Mesendoderm (in vitro differentiated cells): ENCODE measurements at regions not wholly inside any gene's neighbourhood (a gene's known extent, or its start where the extent isn't known, plus 50 kb on each side); places are given as distances from the start of the nearest gene placed in this dataset.

Experiments used
- DNase-seq: peaks from one replicate; pipeline ENCODE4 v3.0.0; 2013
- H2AK5ac ChIP-seq: 2 replicates; pipeline ENCODE4 v1.6.1; 2013; ENCODE audit warnings: low read length, inconsistent platforms
- H2BK120ac ChIP-seq: 2 replicates; pipeline ENCODE4 v1.6.1; 2013; ENCODE audit warnings: low read depth, mild to moderate bottlenecking, low read length, moderate library complexity, mixed read lengths
- H2BK15ac ChIP-seq: replicated peaks from 2 replicates; pipeline ENCODE4 v1.6.1; 2013; ENCODE audit warnings: low read depth, mild to moderate bottlenecking, moderate library complexity
- H2BK5ac ChIP-seq: 2 replicates; pipeline ENCODE4 v1.6.1; 2013; ENCODE audit warnings: low read length, inconsistent platforms
- H3K18ac ChIP-seq: 2 replicates; pipeline ENCODE4 v1.6.1; 2013; ENCODE audit warnings: mild to moderate bottlenecking, low read length, mixed read lengths
- H3K23ac ChIP-seq: one replicate; pipeline ENCODE4 v1.6.1; 2013; ENCODE audit warnings: low read length
- H3K27ac ChIP-seq: 2 replicates; pipeline ENCODE4 v1.5.1; 2013; ENCODE audit warnings: low read depth, mild to moderate bottlenecking, inconsistent platforms, low read length, moderate library complexity
- H3K27me3 ChIP-seq: 2 replicates; pipeline ENCODE4 v1.6.1; 2013; ENCODE audit warnings: low read length, control low read depth, mild to moderate bottlenecking, inconsistent platforms; ENCODE audit not compliant: insufficient read depth, poor library complexity
- H3K36me3 ChIP-seq: 2 replicates; pipeline ENCODE4 v1.6.1; 2013; ENCODE audit warnings: low read length, inconsistent platforms; ENCODE audit not compliant: control insufficient read depth, insufficient read depth
- H3K4ac ChIP-seq: one replicate; pipeline ENCODE4 v1.6.1; 2013; ENCODE audit warnings: low read depth, mild to moderate bottlenecking, low read length, moderate library complexity
- H3K4me1 ChIP-seq: 2 replicates; pipeline ENCODE4 v1.6.1; 2013; ENCODE audit warnings: low read depth, low read length, inconsistent platforms; ENCODE audit not compliant: control insufficient read depth
- H3K4me2 ChIP-seq: 2 replicates; pipeline ENCODE4 v1.6.1; 2013; ENCODE audit warnings: low read length
- H3K4me3 ChIP-seq: 2 replicates; pipeline ENCODE4 v1.5.1; 2013; ENCODE audit warnings: mild to moderate bottlenecking, low read length
- H3K56ac ChIP-seq: one replicate; pipeline ENCODE4 v1.6.1; 2013; ENCODE audit warnings: low read length
- H3K79me1 ChIP-seq: 2 replicates; pipeline ENCODE4 v1.6.1; 2013; ENCODE audit warnings: low read length, inconsistent platforms
- H3K79me2 ChIP-seq: 2 replicates; pipeline ENCODE4 v1.6.1; 2013; ENCODE audit warnings: mild to moderate bottlenecking, low read length; ENCODE audit not compliant: control insufficient read depth, insufficient read depth
- H3K9ac ChIP-seq: 2 replicates; pipeline ENCODE4 v1.6.1; 2013; ENCODE audit warnings: low read length, inconsistent platforms
- H4K5ac ChIP-seq: one replicate; pipeline ENCODE4 v1.6.1; 2013; ENCODE audit warnings: low read length
- H4K8ac ChIP-seq: one replicate; pipeline ENCODE4 v1.6.1; 2013; ENCODE audit warnings: low read depth, mild to moderate bottlenecking, control low read depth, low read length, moderate library complexity
- WGBS: extraction: QIAGEN DNeasy Blood & Tissue Kit; methylation state at CpG from one replicate; pipeline ENCODE4 v1.1.7; 2013; ENCODE audit warnings: low lambda C conversion rate, missing lambda C conversion rate; ENCODE audit not compliant: insufficient coverage; ENCODE audit errors: extremely low coverage; 5-methylcytosine and 5-hydroxymethylcytosine counted together

GRCh38 chr2:67694445-67694844, 297.3 kb downstream of the ETAA1 start:
- Histone ChIP-seq H3K27ac (no peak overlapping the region), H4K5ac (no peak overlapping the region), H3K79me1 (no peaks in the 10 kb centered on the region), H3K4me3 (no peak overlapping the region), H3K23ac (no peak overlapping the region), H3K18ac (no peak overlapping the region), H3K79me2 (no peaks in the 10 kb centered on the region), H3K4me1 (no peaks in the 10 kb centered on the region), H3K36me3 (no peaks in the 10 kb centered on the region), H2BK15ac (no peak overlapping the region), H2AK5ac (no peak overlapping the region), H2BK120ac (no peak overlapping the region), H3K9ac (no peak overlapping the region), H2BK5ac (no peak overlapping the region), H3K27me3 (no peaks in the 10 kb centered on the region), H3K4ac (no peak overlapping the region), H3K56ac (no peak overlapping the region), H4K8ac (no peak overlapping the region), H3K4me2 (no peak overlapping the region)
- peak; percentile 26 for DNase-seq
- WGBS, result no CpG with 5 or more reads among the region's 10 CpGs

DNA sequence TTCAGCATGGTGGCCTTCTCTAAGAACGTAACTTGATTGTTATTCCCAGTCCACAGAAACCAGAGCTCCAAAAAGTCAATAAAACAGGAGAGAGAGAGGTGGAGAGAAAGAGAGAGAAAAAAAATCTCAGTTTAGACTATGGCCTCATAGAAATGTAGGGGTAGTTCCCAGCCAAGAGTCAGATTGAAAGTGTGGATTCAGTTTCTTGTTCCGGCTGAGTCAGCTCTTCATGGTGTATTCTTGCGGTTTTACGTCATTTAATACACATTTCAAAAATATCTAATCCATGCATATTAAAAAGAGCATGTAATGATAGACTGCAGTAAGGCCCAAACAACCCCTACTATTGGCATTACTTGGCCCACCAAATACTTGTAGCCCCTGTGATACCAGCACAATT, 303.9 kb downstream of the ETAA1 start:
- Histone ChIP-seq H3K4me3 (no peak overlapping the region), H3K18ac (no peak overlapping the region)
- no CpG with 5 or more reads among the region's 4 CpGs for WGBS

DNA sequence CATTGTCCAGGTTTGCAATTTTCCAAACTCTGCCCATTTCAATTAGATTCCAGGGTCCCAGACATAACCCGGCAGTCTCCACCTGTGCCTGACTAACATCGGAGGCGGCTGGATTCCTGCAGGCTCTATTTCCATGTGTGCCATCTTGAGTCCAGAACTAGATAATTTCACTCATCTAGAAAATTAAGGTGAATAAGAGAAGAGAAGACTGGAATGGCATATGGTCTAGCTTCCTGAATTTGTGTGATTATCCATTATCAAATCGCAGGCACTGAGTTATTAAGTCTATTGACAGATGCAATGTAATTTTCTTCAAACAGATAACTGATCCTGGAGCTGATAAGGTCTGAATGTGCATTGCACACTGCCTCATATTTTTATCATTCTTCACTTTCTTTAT, 305.2 kb downstream of the ETAA1 start:
- no peak for DNase-seq
- no peak overlapping the region for H2BK5ac ChIP-seq
- no CpG with 5 or more reads among the region's 4 CpGs for WGBS
- no peaks in the 10 kb centered on the region for H3K4me1 ChIP-seq
- no peak overlapping the region for H2AK5ac ChIP-seq
- H3K4me2 ChIP-seq, result no peak overlapping the region
- no peak overlapping the region for H2BK15ac ChIP-seq
- no peaks in the 10 kb centered on the region for H3K79me2 ChIP-seq
- no peaks in the 10 kb centered on the region for H3K36me3 ChIP-seq
- H3K79me1 ChIP-seq, result no peaks in the 10 kb centered on the region
- no peak overlapping the region for H3K4ac ChIP-seq
- H2BK120ac ChIP-seq, result no peak overlapping the region
- no peak overlapping the region for H3K18ac ChIP-seq
- H3K56ac ChIP-seq, result no peak overlapping the region
- no peaks in the 10 kb centered on the region for H3K27me3 ChIP-seq
- H4K5ac ChIP-seq, result no peak overlapping the region
- no peak overlapping the region for H4K8ac ChIP-seq
- no peak overlapping the region for H3K4me3 ChIP-seq
- no peak overlapping the region for H3K27ac ChIP-seq
- H3K9ac ChIP-seq, result no peak overlapping the region
- no peak overlapping the region for H3K23ac ChIP-seq

More for the DNA sequence above, 303.9 kb downstream of the ETAA1 start:
- DNase-seq, result no peak
- Histone ChIP-seq H4K8ac (no peak overlapping the region), H3K36me3 (no peaks in the 10 kb centered on the region), H3K79me1 (no peaks in the 10 kb centered on the region), H3K23ac (no peak overlapping the region), H3K56ac (no peak overlapping the region), H3K4me1 (no peaks in the 10 kb centered on the region), H3K4me2 (no peak overlapping the region), H3K4ac (no peak overlapping the region), H2BK15ac (no peak overlapping the region), H2BK120ac (no peak overlapping the region), H4K5ac (no peak overlapping the region), H3K27me3 (no peaks in the 10 kb centered on the region), H2BK5ac (no peak overlapping the region), H3K79me2 (no peaks in the 10 kb centered on the region), H2AK5ac (no peak overlapping the region), H3K27ac (no peak overlapping the region), H3K9ac (no peak overlapping the region)

DNA sequence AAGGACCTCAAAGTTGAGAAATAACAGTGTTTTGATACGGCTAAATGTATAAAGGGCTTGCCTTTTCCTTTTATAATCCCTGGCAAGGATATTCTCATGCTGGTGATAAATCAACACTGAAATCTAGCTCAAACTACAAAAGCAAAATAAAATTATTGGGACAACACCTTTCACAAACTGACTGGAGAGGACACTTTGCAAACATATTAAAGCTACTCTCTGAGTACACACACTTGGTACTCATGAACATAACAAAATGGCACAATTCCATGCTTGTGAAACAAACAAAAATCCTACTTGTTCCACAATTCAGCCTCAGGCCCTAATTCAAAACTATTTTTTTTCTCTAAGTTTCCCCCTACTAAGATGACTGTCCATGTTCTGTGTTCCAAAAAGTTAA, 305.8 kb downstream of the ETAA1 start:
- no peak overlapping the region for H3K27ac ChIP-seq
- no peaks in the 10 kb centered on the region for H3K79me1 ChIP-seq
- H3K4me2 ChIP-seq, result no peak overlapping the region
- H4K8ac ChIP-seq, result no peak overlapping the region
- no peak overlapping the region for H3K18ac ChIP-seq
- H3K56ac ChIP-seq, result no peak overlapping the region
- H2BK5ac ChIP-seq, result no peak overlapping the region
- WGBS, result no CpG with 5 or more reads among the region's 1 CpG
- H3K79me2 ChIP-seq, result no peaks in the 10 kb centered on the region
- no peaks in the 10 kb centered on the region for H3K27me3 ChIP-seq
- no peak overlapping the region for H3K23ac ChIP-seq
- no peaks in the 10 kb centered on the region for H3K36me3 ChIP-seq
- no peaks in the 10 kb centered on the region for H3K4me1 ChIP-seq
- no peak overlapping the region for H3K4me3 ChIP-seq
- no peak overlapping the region for H4K5ac ChIP-seq
- no peak overlapping the region for H3K4ac ChIP-seq
- H2BK15ac ChIP-seq, result no peak overlapping the region
- no peak overlapping the region for H2BK120ac ChIP-seq
- H3K9ac ChIP-seq, result no peak overlapping the region
- no peak for DNase-seq
- no peak overlapping the region for H2AK5ac ChIP-seq

GRCh38 chr2:67706082-67706481, 308.9 kb downstream of the ETAA1 start:
- H4K5ac ChIP-seq, result no peak overlapping the region
- H3K4me1 ChIP-seq, result no peaks in the 10 kb centered on the region
- no peak overlapping the region for H3K9ac ChIP-seq
- H3K23ac ChIP-seq, result no peak overlapping the region
- no peak overlapping the region for H3K4ac ChIP-seq
- no peak overlapping the region for H4K8ac ChIP-seq
- no peaks in the 10 kb centered on the region for H3K79me2 ChIP-seq
- no peak overlapping the region for H2AK5ac ChIP-seq
- H3K4me2 ChIP-seq, result no peak overlapping the region
- no CpG with 5 or more reads among the region's 3 CpGs for WGBS
- no peak overlapping the region for H3K27ac ChIP-seq
- H2BK120ac ChIP-seq, result no peak overlapping the region
- DNase-seq, result no peak
- no peak overlapping the region for H3K4me3 ChIP-seq
- no peak overlapping the region for H2BK15ac ChIP-seq
- no peaks in the 10 kb centered on the region for H3K27me3 ChIP-seq
- no peak overlapping the region for H3K18ac ChIP-seq
- H3K36me3 ChIP-seq, result no peaks in the 10 kb centered on the region
- H2BK5ac ChIP-seq, result no peak overlapping the region
- H3K56ac ChIP-seq, result no peak overlapping the region
- no peaks in the 10 kb centered on the region for H3K79me1 ChIP-seq

DNA sequence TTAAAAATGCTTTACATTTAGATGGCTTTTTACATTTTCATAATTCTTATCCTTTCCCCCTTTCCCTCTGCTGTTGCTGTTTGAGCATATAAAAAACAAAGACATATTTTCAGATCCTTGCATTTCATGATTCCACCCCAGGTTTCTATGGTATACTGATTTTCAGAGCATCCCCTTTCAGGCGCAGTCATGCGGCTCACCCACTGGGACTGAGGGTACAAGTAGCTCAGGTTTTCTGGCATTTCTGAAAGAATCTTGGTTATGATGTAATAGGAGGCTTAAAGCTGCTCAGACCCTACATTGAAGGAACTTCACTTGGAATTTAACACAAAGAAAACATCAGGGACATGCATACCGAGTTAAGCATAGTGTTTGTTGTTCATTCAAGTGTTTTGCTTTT, 310.8 kb downstream of the ETAA1 start:
- Histone ChIP-seq H3K27ac (no peak overlapping the region), H4K8ac (no peak overlapping the region), H3K4me2 (no peak overlapping the region), H2BK5ac (no peak overlapping the region), H3K79me1 (no peaks in the 10 kb centered on the region), H3K23ac (no peak overlapping the region), H3K27me3 (no peaks in the 10 kb centered on the region), H3K4ac (no peak overlapping the region), H3K4me3 (no peak overlapping the region), H2BK15ac (no peak overlapping the region), H4K5ac (no peak overlapping the region), H3K18ac (no peak overlapping the region), H3K4me1 (no peaks in the 10 kb centered on the region), H2AK5ac (no peak overlapping the region), H3K9ac (no peak overlapping the region), H3K36me3 (no peaks in the 10 kb centered on the region), H3K56ac (no peak overlapping the region), H3K79me2 (no peaks in the 10 kb centered on the region), H2BK120ac (no peak overlapping the region)
- no CpG with 5 or more reads among the region's 3 CpGs for WGBS
- no peak for DNase-seq
